GM19238 (cell line): ENCODE measurements at regions not wholly inside any gene's neighbourhood (a gene's known extent, or its start where the extent isn't known, plus 50 kb on each side); places are given as distances from the start of the nearest gene placed in this dataset.

Experiments
- DNase-seq: peaks from one replicate; pipeline ENCODE4 v3.0.0; 2011; ENCODE audit warnings: low spot score; ENCODE audit not compliant: insufficient read length

DNA sequence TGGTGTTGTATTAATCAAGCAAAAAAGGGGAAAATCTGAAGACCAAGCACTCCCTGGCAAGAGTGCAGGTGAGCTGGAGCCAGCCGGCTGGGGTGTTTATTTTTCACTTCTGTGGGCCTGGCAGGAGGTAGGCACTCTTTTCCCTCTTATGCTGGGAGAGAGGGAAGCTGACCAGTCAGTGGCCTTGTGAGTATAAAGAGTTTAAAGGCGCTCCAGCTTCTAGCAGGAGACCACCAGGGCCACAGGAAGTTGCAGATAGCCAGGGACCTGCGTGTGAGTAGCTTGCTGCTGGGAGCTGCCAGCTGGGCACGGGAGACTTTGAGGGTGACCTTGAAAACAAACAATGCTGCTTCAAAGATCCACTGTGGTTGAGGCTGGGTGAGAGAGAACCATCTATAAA, 217.4 kb upstream of the PWP1 start:
- no peak for DNase-seq

DNA sequence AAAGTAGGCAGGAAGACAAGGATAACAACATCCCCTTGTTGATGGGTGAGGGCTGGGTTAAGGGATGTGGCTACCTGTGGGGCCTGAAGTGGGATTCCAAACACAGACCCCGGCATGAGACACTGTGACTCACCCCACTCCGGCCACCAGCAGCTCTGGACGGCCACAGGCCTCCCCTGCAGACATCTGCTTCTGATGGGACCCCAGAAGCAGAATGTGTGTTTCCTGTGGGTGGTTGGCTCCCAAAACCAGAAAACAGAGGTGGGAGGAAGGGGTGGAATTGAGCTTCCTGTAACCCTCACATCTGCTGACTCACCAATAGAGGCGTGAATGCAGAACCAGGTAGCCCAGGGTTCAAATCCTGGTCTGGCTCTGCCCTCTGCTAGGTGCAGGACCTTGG, 216.6 kb upstream of the PWP1 start:
- DNase-seq = no peak

DNA sequence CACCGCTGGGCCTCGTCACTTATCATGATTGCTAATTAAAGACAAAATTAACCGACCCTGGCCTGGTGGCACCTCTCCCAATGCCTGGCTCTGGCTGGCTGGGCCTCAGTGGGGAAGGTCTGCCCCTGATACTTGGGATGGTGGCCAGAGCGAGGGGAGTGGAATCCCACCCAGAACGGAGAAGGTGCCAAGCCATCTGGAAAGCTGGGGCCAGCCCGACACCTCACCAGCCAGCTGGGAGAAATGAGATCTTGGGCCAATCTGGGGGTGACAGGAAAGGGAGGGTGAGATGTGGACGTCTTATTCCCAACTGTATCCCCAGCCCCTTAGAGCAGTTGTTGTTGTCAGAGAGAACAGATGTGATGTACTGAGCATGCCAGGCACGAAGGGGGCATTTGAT, 215.0 kb upstream of the PWP1 start:
- DNase-seq = no peak

DNA sequence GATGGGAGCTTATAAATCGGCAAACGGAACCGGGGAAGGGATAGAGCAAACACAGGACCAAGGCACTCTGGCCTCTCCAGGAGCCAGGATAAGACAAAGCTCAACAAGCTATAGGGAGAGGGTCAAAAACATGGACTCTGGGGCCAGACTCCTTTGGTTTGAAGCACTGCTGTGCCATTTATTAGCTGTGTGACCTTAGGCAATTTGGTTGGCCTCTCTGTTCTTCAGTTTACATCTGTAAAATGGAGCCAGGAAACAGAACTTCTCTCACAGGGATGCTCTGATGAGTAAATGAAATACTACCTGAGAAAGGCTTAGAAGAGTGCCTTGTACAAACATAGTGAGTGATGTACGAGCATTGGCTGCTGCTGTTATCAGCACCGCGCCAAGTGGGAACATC, 213.3 kb upstream of the PWP1 start:
- no peak for DNase-seq

DNA sequence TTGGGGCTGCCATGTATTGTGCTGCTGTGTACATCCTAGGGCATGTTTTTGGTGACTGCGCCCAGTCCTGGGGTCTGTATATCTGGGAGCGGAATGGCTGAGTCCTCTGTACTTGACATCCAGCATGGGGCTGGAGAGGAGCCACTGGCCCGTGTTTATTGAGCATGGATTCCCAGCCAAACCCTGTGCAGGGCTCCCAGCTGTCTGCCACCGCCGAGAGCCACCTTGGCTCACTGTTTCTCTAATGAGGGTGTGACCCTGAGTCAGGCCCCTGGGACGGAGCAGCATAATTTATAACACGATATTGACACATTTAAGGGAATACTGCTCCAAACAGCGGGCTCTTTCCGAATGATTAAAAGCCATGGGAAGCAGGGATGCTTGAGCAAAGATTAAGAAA, 211.5 kb upstream of the PWP1 start:
- no peak for DNase-seq

DNA sequence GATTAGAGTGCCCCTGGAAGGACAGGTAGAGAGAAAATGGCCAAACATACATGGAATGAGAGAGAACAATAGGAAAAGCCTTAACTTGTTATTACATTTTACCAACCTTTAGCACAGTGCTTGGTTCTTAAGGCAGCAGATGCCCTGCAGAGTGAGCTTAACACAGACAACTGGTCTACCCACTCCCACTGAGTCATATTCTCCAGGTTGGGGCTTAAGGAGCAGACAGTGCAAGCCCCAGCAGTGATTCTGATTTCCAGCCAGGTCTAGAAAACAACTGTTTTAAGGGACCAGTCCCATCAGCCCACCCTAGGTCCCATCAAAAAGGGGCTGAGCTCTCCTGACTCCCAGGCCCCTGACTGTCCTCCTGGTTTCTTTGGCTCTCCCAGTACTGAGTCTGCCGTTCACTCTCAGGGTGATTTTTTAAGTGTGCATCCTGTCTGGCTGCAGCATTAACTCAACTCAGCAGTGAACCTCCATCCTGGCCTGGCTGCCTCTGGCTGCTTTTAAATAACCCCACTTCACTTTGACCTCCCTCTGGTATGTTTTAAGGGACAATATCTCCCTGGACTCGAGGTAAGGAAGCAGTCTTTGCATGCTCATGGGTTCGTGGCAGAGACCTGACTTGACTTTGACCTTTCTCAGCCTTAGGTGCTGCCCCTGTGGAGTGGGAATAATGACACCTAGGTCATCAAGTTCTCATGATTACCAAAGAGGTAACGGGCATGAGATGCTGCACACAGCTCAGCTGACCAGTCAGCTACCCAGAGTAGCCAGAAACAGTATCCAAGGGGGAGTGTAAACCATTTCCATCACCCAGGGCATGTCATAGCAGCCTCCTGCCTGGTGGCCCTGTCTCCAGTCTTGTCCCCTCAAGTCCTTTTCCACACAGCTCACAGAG, 210.7 kb upstream of the PWP1 start:
- DNase-seq = no peak

DNA sequence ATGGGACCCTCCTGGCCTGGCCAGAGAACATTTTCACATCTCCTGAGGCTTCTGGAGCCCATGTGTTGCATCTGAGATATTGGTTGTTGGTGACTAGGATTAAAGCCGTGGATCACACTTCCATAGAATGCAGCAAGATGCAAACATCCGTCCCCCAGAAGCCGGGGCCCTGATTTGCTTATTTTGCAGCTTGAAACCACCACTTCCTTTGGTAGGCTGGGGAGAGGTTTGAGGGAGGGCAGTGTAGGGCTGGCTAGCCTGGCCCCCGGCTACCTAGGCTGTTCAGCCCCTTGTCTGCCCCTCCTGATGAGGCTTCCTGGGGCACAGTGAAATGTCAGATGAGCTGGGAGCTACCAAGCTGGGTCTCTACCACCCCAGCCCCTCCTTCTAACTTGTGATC, 209.7 kb upstream of the PWP1 start:
- DNase-seq = no peak

DNA sequence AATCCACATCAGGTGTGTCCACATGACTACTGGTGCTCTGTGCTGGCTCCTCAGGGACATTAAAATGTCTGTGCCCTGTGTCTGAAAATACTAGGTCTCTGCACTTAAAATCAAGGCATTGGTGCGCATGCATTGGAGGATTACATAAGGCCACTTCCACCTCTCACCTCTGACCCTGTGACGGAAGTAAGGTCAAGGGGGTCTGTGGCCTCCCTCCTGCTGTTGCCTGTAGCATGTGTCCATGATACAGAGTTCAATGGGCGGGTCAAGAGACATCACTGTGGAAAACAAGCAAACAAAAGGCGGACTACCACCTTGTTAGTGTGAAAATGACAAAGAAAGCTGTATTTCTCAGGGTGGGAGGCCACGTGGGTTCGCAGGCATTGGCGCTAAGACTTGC, 208.6 kb upstream of the PWP1 start:
- DNase-seq = no peak

DNA sequence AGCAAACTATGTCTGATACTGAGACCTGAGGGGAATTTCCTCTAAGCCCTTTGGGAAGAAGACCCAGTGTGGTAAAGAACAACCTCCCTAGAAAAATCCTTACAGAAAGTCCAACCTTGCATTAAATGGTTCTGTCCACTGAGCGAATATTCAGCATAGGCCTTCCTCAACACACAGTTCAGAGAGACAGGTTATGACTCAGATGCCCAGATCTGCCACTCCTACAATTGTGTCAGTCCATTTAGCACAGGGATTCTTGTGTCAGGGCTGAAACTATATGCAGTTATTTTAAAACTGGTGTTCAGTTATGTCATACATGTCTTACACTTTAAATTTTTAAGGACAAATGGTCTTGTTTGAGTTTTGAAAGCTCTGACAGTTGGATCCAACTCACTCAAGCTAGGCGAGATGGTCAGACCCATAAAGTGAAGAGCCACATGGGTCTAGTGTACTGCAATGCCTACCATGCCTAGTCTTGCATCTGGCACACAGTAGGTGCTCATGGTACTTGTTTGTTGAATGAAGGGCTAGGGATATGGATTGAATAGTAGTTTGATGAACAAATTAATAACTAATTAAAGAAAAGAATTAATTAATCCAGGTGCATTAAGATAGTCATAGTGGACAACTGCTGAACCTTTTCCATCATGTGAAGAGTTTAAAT, 207.5 kb upstream of the PWP1 start:
- no peak for DNase-seq

DNA sequence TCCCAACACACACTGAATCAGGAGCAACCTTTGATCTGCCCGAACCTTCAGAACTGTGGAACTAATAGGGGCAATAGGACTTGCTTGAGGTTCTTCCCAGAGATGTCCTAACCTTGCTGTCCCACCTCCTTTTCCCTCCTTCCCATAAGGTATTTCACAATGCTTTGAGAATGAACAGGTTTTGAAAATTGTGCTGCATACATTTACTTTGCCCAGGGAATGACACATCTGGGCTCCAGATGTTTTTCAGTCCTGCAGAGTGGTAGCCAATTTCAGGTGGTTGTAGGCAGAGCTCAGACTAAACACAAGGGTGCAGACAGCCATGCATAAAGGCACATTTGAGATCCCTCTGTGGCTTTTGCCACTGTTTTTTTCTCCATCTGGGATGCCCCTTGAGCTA, 206.7 kb upstream of the PWP1 start:
- DNase-seq = no peak

DNA sequence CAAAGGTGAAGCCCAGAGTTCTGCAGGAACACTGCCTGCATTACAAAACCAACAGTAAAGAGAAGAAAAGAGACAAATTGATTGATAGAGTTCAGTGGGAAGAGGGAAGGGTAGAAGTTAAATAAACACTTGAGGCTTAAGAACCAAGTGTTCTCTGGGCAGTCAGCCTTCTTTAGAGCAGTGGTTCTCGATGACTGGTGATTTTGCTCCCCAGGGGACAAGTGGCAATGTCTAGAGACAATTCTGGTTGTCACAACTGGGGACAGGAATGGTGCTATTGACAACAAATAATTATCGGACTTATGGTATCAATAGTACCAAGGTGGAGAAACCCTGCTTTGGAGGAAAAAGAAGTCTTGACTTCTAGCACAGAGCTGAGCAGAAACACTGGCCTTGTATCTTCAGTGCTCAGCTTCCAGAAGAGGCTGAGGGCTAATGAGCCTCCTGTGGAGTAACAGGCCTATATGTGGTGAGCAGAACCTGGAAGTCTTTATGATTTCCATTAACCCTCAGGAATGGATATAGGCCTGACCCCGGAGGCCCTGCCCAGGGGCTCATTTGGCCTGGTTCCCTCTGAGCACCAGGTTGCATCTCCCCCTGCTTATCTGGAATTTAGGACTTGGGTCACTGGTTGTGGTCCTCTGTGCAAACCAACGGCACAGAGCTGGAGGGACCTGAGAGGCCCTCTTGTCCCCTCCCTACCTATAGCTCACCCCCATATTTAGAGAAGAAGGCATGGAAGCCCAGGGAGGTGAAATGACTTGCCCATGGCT, 204.6 kb upstream of the PWP1 start:
- no peak for DNase-seq

DNA sequence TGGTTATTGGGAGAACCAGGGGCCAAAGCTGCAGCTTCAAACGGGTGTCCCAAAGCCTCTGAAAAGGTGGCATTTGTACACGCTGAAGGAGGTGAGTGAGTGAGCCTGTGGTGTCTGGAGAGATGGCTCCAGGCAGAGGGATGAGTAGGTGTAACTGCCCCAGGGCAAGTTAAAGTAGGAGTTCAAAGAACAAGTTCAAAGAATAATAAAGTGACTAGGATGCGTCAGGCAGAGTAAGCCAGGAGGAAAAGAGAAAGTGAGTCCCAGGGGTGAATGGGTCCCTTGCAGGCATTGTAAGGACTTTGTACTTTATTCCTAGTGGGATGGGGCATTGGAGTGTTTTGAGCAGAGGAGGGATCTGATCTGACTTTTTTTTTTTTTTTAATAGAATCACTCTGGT, 201.4 kb upstream of the PWP1 start:
- DNase-seq = no peak

DNA sequence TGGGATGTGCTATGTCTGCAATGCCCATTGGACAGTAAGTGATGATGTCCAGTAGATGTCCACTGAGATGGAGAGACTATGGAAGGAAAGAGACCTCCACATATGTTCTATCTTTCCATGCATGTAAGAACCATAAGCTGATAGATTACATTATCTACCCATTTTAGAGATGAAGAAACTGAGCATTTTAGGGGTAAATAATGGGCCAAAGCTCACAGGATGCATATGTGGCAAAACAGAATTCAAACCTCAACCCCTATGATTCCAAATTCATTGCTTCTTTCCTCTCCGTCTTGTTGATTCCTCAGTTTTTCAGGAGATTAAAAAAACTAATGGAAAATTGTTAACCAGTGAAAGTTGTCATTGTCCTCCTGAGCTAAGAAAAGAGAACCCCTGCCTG, 200.7 kb upstream of the PWP1 start:
- no peak for DNase-seq

DNA sequence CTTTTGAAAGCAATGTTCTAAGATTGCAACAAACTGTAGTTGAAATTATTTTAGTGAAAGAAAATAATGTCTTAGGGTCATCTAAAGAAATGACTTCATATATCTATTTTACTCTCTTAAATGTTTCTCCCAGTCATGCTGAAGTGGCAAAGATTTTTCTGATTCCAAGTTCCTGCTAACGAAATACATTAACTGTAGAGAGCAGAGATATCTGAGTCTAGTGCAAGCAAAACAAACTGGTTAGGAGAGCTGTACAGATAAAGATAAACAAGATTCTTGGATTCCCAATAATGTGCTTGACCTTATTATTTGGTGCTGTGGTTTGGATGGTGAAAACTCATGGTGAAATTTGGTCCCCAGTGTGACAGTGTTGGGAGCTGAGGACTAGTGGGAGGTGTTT, 199.9 kb upstream of the PWP1 start:
- DNase-seq = no peak

DNA sequence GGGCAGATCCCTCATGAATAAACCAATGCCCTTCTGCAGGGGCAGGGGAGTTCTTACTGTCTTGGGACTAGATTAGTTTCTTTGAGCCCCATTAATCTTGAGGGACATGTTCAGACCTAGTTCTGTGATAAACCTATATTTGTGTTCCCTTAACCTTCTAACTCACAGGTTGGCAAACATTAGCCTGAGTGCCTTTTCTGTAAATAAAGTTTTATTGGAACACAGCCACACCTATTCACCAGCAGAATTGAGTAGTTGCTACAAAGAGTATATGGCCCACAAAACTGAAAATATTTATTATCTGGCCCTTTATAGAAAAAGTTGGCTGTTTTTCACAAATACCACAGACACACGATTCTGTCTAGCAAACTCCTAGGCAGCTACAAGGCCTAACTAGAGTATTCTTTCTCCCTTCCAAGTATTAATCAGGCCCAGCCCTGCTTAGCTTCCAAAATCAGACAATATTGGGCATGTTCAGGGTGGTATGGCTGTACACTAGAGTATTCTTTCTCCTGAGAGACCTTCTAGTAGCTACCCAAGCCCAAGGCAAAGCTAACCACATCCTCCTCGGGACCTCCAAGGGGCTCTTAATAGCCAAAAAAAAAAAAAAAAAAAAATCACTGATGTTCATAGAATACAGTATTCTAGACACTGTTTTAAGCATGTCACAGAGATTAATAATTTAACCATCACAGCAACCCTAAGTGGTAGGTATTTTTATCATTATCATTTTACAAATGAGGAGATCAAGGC, 199.3 kb upstream of the PWP1 start:
- DNase-seq = no peak

DNA sequence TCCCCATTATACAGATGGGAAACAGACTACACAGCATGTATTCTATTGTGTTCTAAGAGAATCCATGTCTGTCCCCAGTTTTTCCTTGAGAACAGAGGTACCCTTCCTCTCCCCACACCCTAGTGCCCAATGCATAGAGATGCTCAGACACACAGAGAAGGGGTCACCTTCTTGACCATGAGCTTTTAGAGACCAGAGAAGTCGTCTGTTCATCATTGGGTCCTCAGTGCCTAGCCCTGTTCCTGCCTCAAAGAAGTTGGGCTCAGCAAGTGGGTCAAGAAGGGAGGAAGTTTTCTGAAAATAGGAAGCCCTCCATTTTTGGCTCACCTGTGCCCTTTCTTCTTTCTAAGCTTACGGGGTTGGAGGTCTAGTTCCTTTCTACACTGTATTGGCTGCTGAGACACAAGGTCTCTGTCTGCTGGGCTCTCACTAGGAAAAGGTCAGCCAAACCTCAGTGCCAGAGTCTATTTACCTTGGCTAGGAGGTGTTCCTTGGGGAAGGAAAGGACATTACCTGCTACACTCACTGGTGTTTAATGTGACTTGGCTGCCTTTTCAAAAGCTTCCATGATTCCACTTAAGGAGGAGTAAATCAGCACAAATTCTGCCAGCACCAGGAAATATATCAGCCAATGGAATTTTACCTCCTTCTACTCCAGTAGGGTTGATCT, 198.5 kb upstream of the PWP1 start:
- DNase-seq = no peak

DNA sequence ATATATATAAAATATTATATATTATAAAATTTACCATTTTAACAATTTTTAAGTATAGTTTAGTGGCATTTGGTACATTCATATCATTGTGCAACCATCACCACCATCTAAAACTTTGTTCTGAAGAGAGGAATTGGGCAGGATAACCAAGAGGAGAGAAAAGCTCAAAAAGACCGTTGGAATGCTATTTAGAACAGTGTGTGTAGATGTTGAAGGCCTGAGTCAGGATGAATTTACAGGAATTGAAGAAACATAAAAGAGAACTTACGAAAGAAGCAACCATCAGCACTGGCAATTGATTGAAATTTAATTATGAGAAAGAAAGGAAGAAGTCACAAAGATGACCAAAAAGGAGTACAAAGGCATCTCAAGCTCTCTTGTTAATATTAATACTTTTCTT, 196.9 kb upstream of the PWP1 start:
- DNase-seq = no peak

DNA sequence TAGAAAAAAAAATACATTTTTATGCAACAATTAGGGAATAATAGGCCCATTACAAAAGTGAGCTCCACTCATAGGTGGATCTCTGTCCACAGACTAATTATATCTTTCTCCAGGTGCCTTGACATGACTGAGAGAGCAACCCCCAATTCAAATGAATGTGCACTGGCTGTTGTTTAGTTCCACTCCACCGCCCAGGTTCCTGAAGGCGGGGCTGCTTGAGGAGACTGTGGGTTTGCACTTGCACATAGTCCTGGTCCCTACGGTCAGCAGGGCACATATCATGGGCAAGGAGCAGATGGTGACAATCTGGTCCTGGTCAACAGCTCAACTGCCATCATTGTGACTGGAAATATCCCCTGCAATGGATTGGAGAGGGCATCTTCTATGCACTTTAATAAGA, 195.6 kb upstream of the PWP1 start:
- DNase-seq = peak; percentile 37

DNA sequence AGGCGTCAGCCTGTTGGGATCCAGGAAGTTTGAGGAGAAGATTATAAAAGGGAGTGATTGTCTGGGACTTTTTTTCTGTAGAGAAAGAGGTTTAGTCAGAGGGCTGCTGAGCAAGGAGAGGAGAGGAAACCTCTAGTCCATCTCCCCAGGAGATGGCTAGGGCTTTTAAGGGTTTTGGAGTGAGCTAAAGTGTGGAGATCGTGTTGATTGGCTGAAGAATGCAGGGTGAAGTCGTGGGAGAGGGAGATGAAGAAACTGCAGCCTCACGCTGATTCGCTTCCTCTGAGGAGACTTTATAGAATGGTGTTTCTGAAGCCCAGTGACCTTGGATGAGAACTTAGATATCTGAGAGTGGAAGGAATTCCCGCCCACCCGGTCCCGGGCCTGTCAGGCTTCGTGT, 193.7 kb upstream of the PWP1 start:
- DNase-seq = no peak

DNA sequence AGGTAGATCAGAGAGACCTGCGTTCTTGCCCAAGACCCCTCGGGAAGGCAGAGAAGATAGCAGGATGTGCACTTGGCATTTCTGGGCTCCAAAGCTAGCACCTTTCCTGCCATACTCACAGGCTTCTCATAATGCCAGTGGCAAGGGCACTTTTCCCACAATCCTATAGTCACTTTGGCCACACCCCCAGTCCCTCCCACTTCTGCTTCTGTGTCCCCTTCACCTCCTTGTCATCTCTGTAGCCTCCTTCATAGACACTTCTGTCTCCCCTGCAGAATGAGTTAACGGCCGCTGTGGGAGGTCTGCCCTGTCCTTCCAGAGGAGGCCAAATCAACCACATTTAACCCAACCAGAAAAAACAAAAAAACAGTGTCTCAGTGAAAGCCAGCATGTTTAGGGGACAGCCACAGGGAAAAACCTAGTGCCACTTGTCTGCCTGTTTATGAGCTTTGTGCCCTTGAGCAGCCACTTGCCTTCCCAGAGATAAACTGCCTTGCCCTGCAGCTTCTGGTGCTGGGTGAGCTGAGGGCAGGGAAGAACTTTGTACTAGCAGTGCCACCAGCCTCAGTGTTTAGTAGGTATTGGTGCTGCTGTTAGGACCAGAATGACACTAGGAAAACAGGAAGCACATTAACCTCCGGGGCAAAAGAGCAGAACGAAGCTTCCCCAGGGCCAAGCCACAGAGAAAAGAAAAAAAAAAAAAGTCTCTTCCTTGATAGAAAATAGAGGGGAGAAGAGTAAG, 193.0 kb upstream of the PWP1 start:
- no peak for DNase-seq
